Chondrocyte (in vitro differentiated cells): ENCODE measurements at regions not wholly inside any gene's neighbourhood (a gene's known extent, or its start where the extent isn't known, plus 50 kb on each side); places are given as distances from the start of the nearest gene placed in this dataset.

Experiments
- DNase-seq: peaks from one replicate; pipeline ENCODE4 v3.0.0; 2021; ENCODE audit warnings: mixed read lengths, low spot score
- H3K27ac Mint-ChIP-seq: one replicate; pipeline ENCODE4 v1.8.0; 2021; ENCODE audit warnings: mild to moderate bottlenecking, moderate library complexity, mixed read lengths; ENCODE audit not compliant: unreplicated experiment
- H3K27me3 Mint-ChIP-seq: 2 replicates; pipeline ENCODE4 v1.8.0; 2021; ENCODE audit warnings: low read depth, mixed read lengths
- H3K36me3 Mint-ChIP-seq: 2 replicates; pipeline ENCODE4 v1.8.0; 2021; ENCODE audit warnings: low read depth, mixed read lengths
- H3K4me1 Mint-ChIP-seq: 2 replicates; pipeline ENCODE4 v1.8.0; 2021; ENCODE audit warnings: low read depth, mild to moderate bottlenecking, mixed read lengths
- H3K4me3 Mint-ChIP-seq: one replicate; pipeline ENCODE4 v1.8.0; 2021; ENCODE audit warnings: mild to moderate bottlenecking, moderate library complexity, mixed read lengths; ENCODE audit not compliant: unreplicated experiment
- H3K9me3 Mint-ChIP-seq: 2 replicates; pipeline ENCODE4 v1.8.0; 2021; ENCODE audit warnings: low read depth, mixed read lengths
- CTCF ChIP-seq: fragments of 200-600 bp; sonication (generic); IDR thresholded peaks from 2 replicates; pipeline ENCODE4 v1.5.0; 2021; ENCODE audit warnings: antibody characterized with exemption, mild to moderate bottlenecking, moderate library complexity

GRCh38 chr7:148481147-148481526, 109.4 kb upstream of the C7orf33 start:
- H3K9me3 Mint-ChIP-seq, result no peaks in the 10 kb centered on the region

DNA sequence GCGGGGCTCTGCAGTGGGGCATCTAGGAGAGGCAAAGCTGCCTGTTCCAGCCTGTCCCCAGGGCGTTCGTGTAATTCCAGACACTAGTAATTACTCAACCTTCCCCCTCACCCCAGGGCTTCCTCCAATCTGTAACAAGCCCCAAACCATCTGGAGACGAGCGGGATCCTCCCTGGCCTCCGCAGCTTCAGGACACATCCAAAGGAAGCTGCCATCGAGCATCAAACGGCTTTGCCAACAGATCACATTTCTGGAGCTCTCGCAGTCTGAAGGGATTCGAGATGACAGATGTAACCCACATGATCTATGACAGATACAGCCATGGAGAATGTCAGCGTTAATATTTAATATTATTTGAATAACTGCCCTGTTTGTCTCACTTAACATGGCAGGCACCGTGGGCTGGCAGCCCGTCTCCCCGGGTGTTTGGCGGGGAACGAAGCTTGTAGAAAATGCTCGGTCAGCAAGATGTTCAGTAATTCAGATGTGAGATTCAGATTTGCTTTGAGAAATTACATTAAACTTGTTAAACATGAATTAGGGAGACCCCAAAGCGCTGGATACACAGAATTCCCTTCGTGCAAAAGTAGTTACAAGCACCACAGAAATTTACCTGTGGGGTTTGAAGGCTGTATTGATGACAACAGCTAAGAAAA, 108.5 kb upstream of the C7orf33 start:
- Mint-ChIP-seq H3K27ac (no peak overlapping the region), H3K27me3 (peaks cover 16% of the 10 kb centered on the region), H3K9me3 (no peaks in the 10 kb centered on the region), H3K4me3 (no peak overlapping the region), H3K36me3 (no peaks in the 10 kb centered on the region), H3K4me1 (peaks cover 2% of the 10 kb centered on the region)
- TF ChIP-seq CTCF, result no peak
- DNase-seq, result no peak

More at GRCh38 chr7:148481147-148481526, 109.4 kb upstream of the C7orf33 start:
- TF ChIP-seq CTCF, result no peak
- Mint-ChIP-seq H3K36me3 (no peaks in the 10 kb centered on the region), H3K4me1 (peaks cover 2% of the 10 kb centered on the region), H3K4me3 (no peak overlapping the region), H3K27me3 (peaks cover 18% of the 10 kb centered on the region), H3K27ac (no peak overlapping the region)
- DNase-seq, result no peak

- Mint-ChIP-seq H3K27me3 (peaks cover 15% of the 10 kb centered on the region), H3K36me3 (no peaks in the 10 kb centered on the region), H3K4me3 (no peak overlapping the region), H3K4me1 (peaks cover 2% of the 10 kb centered on the region), H3K9me3 (no peaks in the 10 kb centered on the region), H3K27ac (no peak overlapping the region)
- DNase-seq, result no peak
- no peak for TF ChIP-seq CTCF
These were observed 106.9 kb upstream of the C7orf33 start for GRCh38 chr7:148483515-148484308.

DNA sequence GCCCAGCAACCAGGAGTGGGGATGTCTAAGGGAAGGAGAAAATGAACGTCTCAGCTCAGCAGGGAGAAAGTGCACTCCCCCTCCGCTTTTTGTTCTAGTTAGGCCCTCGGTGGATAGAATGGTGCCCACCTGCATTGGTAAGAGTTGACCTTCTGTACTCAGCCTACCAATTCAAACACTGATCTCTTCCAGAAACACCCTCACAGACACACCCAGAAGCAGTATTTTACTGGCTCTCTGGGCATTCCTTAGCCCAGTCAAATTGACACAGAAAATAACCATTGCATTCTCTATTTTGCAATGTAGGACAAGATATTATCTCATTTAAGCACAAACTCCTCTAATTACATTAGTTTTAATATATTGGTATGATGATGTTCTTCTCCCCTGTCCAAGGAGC, 106.1 kb upstream of the C7orf33 start:
- no peak for DNase-seq
- Mint-ChIP-seq H3K4me1 (peaks cover 2% of the 10 kb centered on the region), H3K4me3 (no peak overlapping the region), H3K27me3 (peaks cover 11% of the 10 kb centered on the region), H3K36me3 (no peaks in the 10 kb centered on the region), H3K9me3 (no peaks in the 10 kb centered on the region), H3K27ac (no peak overlapping the region)
- TF ChIP-seq CTCF, result no peak

DNA sequence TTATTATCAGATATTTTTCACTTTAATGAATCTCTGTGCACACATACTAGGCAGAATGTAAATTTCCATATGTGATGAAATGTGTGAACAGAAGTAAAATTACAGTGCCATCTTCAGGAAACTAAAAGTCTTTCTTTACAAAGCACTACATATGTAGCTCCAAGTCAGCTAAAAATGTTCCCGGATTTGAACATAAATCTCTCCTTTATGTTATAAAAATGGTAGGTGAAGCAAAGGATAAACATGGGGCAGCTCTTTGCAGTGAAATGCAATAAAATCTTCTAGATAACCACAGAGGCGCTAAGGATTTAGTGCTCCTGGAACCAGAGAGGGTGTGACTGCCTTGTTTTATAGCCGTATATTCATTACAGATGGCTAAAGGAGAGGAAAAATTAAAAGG, 104.9 kb upstream of the C7orf33 start:
- no peak overlapping the region for H3K27ac Mint-ChIP-seq
- peaks cover 2% of the 10 kb centered on the region for H3K4me1 Mint-ChIP-seq
- H3K27me3 Mint-ChIP-seq, result peaks cover 15% of the 10 kb centered on the region
- DNase-seq, result no peak
- no peaks in the 10 kb centered on the region for H3K36me3 Mint-ChIP-seq
- no peaks in the 10 kb centered on the region for H3K9me3 Mint-ChIP-seq
- H3K4me3 Mint-ChIP-seq, result no peak overlapping the region
- peak; percentile 71 for TF ChIP-seq CTCF
